ENCODE measurements at regions not wholly inside any gene's neighbourhood (a gene's known extent, or its start where the extent isn't known, plus 50 kb on each side); places are given as distances from the start of the nearest gene placed in this dataset.
"Not testable (repeated sequence)": the region's sequence is repeated elsewhere in the genome, so short reads cannot be mapped to it uniquely, and the experiment has no call there.

DNA sequence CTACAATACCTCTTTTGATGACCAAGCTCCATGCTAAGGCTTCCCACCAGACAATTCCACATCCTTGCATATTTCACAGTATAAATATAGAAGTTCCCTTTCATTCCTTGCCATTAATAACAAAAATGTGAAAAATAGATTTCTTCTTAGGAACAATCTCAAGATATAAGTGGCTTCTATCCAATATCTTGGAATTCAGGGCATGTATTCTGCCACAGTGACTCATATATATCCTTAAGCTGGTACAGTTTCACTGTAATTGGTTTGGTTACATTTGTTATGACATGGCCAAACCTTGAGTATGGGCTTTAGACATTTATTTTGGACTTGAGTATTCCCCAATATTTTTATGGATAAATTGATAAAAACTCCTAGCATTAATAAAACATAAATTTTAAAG is 181.7 kb upstream of the DDX53 start (continued):
- TF ChIP-seq ZNF341 (tag by site-specific recombination; IDR thresholded peaks at IDR 0.05; ENCODE audit: low read depth) = no peak

DNA sequence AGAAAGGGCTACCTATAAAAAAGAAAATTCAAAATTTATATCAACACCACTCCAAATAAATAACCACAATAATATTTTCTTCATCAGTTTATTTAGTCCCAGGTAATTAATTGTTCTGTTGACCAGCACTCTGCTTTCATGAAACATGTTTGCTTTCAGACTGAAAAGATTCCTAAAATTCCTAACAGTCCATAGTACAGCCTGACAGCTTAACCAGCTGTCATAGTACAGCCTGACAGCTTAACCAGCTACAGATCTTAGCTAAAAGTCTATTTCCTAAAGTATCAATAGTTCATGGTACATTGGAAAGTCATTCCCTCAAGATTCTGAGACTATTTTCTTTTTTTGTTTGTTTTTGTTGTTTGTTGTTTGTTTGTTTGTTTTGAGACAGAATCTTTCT is 144.1 kb upstream of the DDX53 start:
- H3K9me3 ChIP-seq (ENCODE audit: control insufficient read depth, insufficient read depth, low read depth, low read length) = no peaks in the 10 kb centered on the region
- CTCF ChIA-PET = interaction anchor here (0.6 to 0.8 kb wide), 3 partner anchors 69 to 677 kb away, joined by 3 to 4 read pairs (median 3); no protein-coding TSS in a partner anchor
- no peak overlapping the region for H3K4me3 ChIP-seq (ENCODE audit: low read depth, low read length)
- POLR2A ChIA-PET = no interaction called here
- H3K4me1 ChIP-seq (ENCODE audit: control insufficient read depth, insufficient read depth, low read length) = no peaks in the 10 kb centered on the region
- H3K27ac ChIP-seq (ENCODE audit: extremely low read depth, low read depth, low read length) = no peak overlapping the region
- TF ChIP-seq, protein P1, sequence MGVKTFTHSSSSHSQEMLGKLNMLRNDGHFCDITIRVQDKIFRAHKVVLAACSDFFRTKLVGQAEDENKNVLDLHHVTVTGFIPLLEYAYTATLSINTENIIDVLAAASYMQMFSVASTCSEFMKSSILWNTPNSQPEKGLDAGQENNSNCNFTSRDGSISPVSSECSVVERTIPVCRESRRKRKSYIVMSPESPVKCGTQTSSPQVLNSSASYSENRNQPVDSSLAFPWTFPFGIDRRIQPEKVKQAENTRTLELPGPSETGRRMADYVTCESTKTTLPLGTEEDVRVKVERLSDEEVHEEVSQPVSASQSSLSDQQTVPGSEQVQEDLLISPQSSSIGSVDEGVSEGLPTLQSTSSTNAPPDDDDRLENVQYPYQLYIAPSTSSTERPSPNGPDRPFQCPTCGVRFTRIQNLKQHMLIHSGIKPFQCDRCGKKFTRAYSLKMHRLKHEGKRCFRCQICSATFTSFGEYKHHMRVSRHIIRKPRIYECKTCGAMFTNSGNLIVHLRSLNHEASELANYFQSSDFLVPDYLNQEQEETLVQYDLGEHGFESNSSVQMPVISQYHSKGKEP (tag by site-specific recombination; IDR thresholded peaks at IDR 0.05) = no peak
- no peak for TF ChIP-seq MYNN (tag by site-specific recombination; IDR thresholded peaks at IDR 0.05; ENCODE audit: borderline replicate concordance)
- TF ChIP-seq ZFP3 (tag by site-specific recombination; IDR thresholded peaks at IDR 0.05; ENCODE audit: low read depth) = no peak
- TF ChIP-seq, protein P2, sequence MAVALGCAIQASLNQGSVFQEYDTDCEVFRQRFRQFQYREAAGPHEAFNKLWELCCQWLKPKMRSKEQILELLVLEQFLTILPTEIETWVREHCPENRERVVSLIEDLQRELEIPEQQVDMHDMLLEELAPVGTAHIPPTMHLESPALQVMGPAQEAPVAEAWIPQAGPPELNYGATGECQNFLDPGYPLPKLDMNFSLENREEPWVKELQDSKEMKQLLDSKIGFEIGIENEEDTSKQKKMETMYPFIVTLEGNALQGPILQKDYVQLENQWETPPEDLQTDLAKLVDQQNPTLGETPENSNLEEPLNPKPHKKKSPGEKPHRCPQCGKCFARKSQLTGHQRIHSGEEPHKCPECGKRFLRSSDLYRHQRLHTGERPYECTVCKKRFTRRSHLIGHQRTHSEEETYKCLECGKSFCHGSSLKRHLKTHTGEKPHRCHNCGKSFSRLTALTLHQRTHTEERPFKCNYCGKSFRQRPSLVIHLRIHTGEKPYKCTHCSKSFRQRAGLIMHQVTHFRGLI (tag by site-specific recombination; IDR thresholded peaks at IDR 0.05) = no peak
- TF ChIP-seq IKZF3 (tag by site-specific recombination; IDR thresholded peaks at IDR 0.05) = no peak
- no peak for TF ChIP-seq YY1 (tag by site-specific recombination; IDR thresholded peaks at IDR 0.05)
- no peaks in the 10 kb centered on the region for H3K36me3 ChIP-seq (ENCODE audit: control insufficient read depth in 2 of 2, insufficient read depth in 1 of 2, low read length in 2 of 2)

DNA sequence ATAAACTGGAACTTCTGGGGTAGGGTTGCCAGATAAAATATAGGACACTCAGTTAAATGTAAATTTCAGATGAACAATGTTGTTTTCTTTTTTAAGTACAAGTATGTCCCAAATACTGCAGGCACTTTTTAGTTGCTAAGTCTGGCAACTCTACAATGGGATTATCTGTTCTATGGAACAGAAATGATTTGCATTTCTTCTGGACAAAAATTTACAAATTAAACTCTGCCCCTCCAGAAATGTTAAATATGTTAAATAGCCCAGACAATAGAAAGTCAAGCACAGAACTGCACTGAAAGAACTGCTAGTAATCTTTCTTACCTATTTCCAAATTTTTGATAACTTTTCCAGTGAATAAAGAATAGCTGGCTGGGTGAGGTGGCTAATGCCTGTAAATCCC is 140.1 kb upstream of the DDX53 start:
- Histone ChIP-seq H3K4me3 (ENCODE audit: low read depth, low read length) (no peak overlapping the region), H3K27ac (ENCODE audit: extremely low read depth, low read depth, low read length) (no peak overlapping the region), H3K4me1 (ENCODE audit: control insufficient read depth, insufficient read depth, low read length) (no peaks in the 10 kb centered on the region), H3K9me3 (ENCODE audit: control insufficient read depth, insufficient read depth, low read depth, low read length) (no peaks in the 10 kb centered on the region), H3K36me3 (ENCODE audit: control insufficient read depth in 2 of 2, insufficient read depth in 1 of 2, low read length in 2 of 2) (no peaks in the 10 kb centered on the region)
- CTCF ChIA-PET = no interaction called here
- no peak for TF ChIP-seq OSR2 (tag by site-specific recombination; IDR thresholded peaks at IDR 0.05)
- no peak for TF ChIP-seq TRIM28 (IDR thresholded peaks at IDR 0.05; ENCODE audit: borderline replicate concordance, low read length)
- no peak for TF ChIP-seq ZNF426 (tag by site-specific recombination; IDR thresholded peaks at IDR 0.05)
- TF ChIP-seq, protein P3, sequence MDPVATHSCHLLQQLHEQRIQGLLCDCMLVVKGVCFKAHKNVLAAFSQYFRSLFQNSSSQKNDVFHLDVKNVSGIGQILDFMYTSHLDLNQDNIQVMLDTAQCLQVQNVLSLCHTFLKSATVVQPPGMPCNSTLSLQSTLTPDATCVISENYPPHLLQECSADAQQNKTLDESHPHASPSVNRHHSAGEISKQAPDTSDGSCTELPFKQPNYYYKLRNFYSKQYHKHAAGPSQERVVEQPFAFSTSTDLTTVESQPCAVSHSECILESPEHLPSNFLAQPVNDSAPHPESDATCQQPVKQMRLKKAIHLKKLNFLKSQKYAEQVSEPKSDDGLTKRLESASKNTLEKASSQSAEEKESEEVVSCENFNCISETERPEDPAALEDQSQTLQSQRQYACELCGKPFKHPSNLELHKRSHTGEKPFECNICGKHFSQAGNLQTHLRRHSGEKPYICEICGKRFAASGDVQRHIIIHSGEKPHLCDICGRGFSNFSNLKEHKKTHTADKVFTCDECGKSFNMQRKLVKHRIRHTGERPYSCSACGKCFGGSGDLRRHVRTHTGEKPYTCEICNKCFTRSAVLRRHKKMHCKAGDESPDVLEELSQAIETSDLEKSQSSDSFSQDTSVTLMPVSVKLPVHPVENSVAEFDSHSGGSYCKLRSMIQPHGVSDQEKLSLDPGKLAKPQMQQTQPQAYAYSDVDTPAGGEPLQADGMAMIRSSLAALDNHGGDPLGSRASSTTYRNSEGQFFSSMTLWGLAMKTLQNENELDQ (tag by site-specific recombination; IDR thresholded peaks at IDR 0.05; ENCODE audit: low read depth) = no peak
- no peak for TF ChIP-seq ZNF311 (tag by site-specific recombination; IDR thresholded peaks at IDR 0.05; ENCODE audit: borderline replicate concordance)
- TF ChIP-seq ZNF707 (tag by site-specific recombination; IDR thresholded peaks at IDR 0.05) = no peak
- no peak for TF ChIP-seq ZSCAN16 (tag by site-specific recombination; IDR thresholded peaks at IDR 0.05)
- no peak for TF ChIP-seq ZNF792 (tag by site-specific recombination; IDR thresholded peaks at IDR 0.05)
- TF ChIP-seq, protein P4, sequence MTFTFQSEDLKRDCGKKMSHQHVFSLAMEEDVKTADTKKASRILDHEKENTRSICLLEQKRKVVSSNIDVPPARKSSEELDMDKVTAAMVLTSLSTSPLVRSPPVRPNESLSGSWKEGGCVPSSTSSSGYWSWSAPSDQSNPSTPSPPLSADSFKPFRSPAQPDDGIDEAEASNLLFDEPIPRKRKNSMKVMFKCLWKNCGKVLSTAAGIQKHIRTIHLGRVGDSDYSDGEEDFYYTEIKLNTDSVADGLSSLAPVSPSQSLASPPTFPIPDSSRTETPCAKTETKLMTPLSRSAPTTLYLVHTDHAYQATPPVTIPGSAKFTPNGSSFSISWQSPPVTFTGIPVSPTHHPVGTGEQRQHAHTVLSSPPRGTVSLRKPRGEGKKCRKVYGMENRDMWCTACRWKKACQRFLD (tag by site-specific recombination; IDR thresholded peaks at IDR 0.05) = no peak
- no peak for TF ChIP-seq ZNF114 (tag by site-specific recombination; IDR thresholded peaks at IDR 0.05)
- POLR2A ChIA-PET = no interaction called here

DNA sequence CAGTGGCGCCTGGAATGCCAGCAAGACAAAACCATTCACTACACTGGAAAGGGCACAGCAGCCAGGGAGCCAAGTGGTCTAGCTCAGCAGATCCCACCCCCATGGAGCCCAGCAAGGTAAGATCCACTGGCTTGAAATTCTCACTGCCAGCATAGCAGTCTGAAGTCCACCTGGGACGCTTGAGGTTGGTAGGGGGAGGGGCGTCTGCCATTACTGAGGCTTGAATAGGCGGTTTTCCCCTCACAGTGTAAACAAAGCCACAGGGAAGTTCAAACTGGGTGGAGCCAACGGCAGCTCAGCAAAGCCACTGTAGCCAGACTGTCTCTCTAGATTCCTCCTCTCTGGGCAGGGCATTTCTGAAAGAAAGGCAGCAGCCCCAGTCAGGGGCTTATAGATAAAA is 133.0 kb upstream of the DDX53 start:
- CTCF ChIA-PET = interaction anchor here (0.6 kb wide), 1 partner anchor 12 kb away, joined by 4 read pairs; no protein-coding TSS in a partner anchor
- H3K4me1 ChIP-seq (ENCODE audit: control insufficient read depth, insufficient read depth, low read length); H3K9me3 ChIP-seq (ENCODE audit: control insufficient read depth, insufficient read depth, low read depth, low read length); H3K4me3 ChIP-seq (ENCODE audit: low read depth, low read length); H3K27ac ChIP-seq (ENCODE audit: extremely low read depth, low read depth, low read length); H3K36me3 ChIP-seq (ENCODE audit: control insufficient read depth in 2 of 2, insufficient read depth in 1 of 2, low read length in 2 of 2); POLR2A ChIA-PET: not testable (repeated sequence)

Data from HEK293 (cell line).